HCT116 (cell line): ENCODE measurements at regions not wholly inside any gene's neighbourhood (a gene's known extent, or its start where the extent isn't known, plus 50 kb on each side); places are given as distances from the start of the nearest gene placed in this dataset.
"Not testable (repeated sequence)": the region's sequence is repeated elsewhere in the genome, so short reads cannot be mapped to it uniquely, and the experiment has no call there.

ENCODE experiments used
- CEBPB ChIP-seq: IDR thresholded peaks from 2 replicates; pipeline ENCODE4 v1.6.1; 2012; ENCODE audit warnings: low read depth
- EZH2 ChIP-seq: fragments of 200-600 bp; sonication (generic); IDR thresholded peaks from 2 replicates; pipeline ENCODE4 v1.6.1; 2017; ENCODE audit warnings: antibody characterized with exemption, mixed run types
- EZH2phosphoT487 ChIP-seq: fragments of 200-600 bp; IDR thresholded peaks from 2 replicates; pipeline ENCODE4 v1.6.1; 2018; ENCODE audit warnings: antibody characterized with exemption, borderline replicate concordance
- JUND ChIP-seq: IDR thresholded peaks from 2 replicates; pipeline ENCODE4 v1.6.1; 2012
- POLR2A ChIP-seq: IDR thresholded peaks from 2 replicates; pipeline ENCODE4 v1.7.0; 2011; ENCODE audit warnings: borderline replicate concordance; ENCODE audit not compliant: insufficient read depth, insufficient read length; ENCODE audit errors: extremely low read depth
- SIN3A ChIP-seq: IDR thresholded peaks from 2 replicates; pipeline ENCODE4 v1.6.1; 2012; ENCODE audit warnings: low read depth
- TCF7L2 ChIP-seq: IDR thresholded peaks from 2 replicates; pipeline ENCODE4 v1.7.0; 2011; ENCODE audit warnings: borderline replicate concordance, inconsistent platforms; ENCODE audit not compliant: insufficient read depth, insufficient read length; ENCODE audit errors: extremely low read depth
- TF ChIP-seq, protein P1 (sequence below), 3 experiments: fragments of 200-600 bp in 1 of 3; sonication (generic) in 1 of 3; IDR thresholded peaks in 2 of 3; conservative IDR thresholded peaks in 1 of 3; 2 replicates each; pipeline ENCODE4 v1.5.1; 2012 to 2017; ENCODE audit warnings: low read depth in 2 of 3, low read length in 2 of 3, antibody characterized with exemption in 1 of 3, borderline replicate concordance in 1 of 3, control low read depth in 1 of 3, mild to moderate bottlenecking in 1 of 3, mixed read lengths in 1 of 3, mixed run types in 1 of 3, moderate library complexity in 1 of 3; ENCODE audit not compliant: insufficient read depth in 1 of 3
- TF ChIP-seq, protein P2 (sequence below): IDR thresholded peaks from 2 replicates; pipeline ENCODE4 v1.6.1; 2012
- TF ChIP-seq, protein P3 (sequence below): IDR thresholded peaks from 2 replicates; pipeline ENCODE4 v1.6.1; 2012

DNA sequence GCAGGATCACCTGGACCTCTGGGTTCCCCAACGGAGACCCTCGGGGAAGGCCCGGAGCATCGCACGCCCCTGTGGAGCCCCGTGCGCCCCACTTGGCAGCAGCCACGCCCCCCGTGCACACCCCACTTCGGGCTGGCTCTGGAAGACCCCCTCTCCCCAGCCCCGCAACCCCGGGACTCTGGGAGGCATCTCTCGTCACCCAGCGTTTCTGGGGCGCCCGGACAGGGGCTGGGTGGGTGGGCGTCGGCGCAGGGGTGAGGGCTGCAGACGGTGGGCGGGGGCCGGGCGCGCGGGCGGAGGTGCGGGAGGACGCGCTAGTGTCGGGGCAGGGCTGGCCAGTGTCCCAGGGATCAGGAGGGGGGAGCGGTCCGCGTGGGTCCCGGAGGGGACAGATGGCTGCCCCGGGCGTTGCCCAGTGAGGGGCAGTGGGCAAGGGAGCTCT lies 2897.3 kb downstream of the RPIA start:
- TF ChIP-seq, protein P1, sequence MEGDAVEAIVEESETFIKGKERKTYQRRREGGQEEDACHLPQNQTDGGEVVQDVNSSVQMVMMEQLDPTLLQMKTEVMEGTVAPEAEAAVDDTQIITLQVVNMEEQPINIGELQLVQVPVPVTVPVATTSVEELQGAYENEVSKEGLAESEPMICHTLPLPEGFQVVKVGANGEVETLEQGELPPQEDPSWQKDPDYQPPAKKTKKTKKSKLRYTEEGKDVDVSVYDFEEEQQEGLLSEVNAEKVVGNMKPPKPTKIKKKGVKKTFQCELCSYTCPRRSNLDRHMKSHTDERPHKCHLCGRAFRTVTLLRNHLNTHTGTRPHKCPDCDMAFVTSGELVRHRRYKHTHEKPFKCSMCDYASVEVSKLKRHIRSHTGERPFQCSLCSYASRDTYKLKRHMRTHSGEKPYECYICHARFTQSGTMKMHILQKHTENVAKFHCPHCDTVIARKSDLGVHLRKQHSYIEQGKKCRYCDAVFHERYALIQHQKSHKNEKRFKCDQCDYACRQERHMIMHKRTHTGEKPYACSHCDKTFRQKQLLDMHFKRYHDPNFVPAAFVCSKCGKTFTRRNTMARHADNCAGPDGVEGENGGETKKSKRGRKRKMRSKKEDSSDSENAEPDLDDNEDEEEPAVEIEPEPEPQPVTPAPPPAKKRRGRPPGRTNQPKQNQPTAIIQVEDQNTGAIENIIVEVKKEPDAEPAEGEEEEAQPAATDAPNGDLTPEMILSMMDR (IDR thresholded peaks at IDR 0.05 in 2 of 3, conservative IDR thresholded peaks at IDR 0.05 in 1 of 3; ENCODE audit: borderline replicate concordance in 1 of 3, insufficient read depth in 1 of 3, low read depth in 2 of 3, low read length in 2 of 3) = not testable (repeated sequence)
- TF ChIP-seq, protein P2, sequence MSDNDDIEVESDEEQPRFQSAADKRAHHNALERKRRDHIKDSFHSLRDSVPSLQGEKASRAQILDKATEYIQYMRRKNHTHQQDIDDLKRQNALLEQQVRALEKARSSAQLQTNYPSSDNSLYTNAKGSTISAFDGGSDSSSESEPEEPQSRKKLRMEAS = not testable (repeated sequence)
- TF ChIP-seq, protein P3, sequence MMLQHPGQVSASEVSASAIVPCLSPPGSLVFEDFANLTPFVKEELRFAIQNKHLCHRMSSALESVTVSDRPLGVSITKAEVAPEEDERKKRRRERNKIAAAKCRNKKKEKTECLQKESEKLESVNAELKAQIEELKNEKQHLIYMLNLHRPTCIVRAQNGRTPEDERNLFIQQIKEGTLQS = not testable (repeated sequence)
- TF ChIP-seq CEBPB, EZH2, TCF7L2, EZH2phosphoT487, SIN3A, JUND, POLR2A: not testable (repeated sequence)
